ENCODE measurements at regions not wholly inside any gene's neighbourhood (a gene's known extent, or its start where the extent isn't known, plus 50 kb on each side); places are given as distances from the start of the nearest gene placed in this dataset.

DNA sequence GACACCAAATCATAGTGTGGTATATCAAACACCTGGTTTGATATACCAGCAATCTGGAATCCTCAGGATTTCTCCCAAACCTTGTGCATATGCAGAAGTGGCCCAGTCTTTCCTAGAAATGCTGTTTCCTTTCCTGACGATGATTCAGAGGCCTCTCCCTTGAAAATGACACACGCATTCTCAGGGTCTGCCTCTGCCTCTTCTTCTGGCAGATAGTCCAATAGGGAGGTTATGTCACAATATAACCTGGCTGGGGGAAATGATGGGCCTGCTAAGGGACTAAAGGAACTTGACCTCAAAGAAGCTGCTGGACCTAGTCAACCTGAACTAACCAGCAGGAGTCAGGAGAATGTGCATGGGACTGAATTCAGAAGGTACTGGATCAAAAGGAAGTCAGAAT, 435.2 kb downstream of the IDS start:
- no peak for DNase-seq
- H3K9me3 Mint-ChIP-seq (ENCODE audit: unreplicated experiment): peaks cover 9% of the 10 kb centered on the region
- H3K27ac Mint-ChIP-seq (ENCODE audit: unreplicated experiment): no peak overlapping the region
- no peak overlapping the region for H3K4me3 ChIP-seq (ENCODE audit: low read depth, low read length)
- no peak overlapping the region for H3K4me3 Mint-ChIP-seq (ENCODE audit: unreplicated experiment)
- H3K27me3 Mint-ChIP-seq (ENCODE audit: insufficient read depth, unreplicated experiment): peaks cover 3% of the 10 kb centered on the region
- H3K9me3 ChIP-seq: no peaks in the 10 kb centered on the region
- H3K36me3 ChIP-seq (ENCODE audit: control insufficient read depth, insufficient read depth, low read length): no peaks in the 10 kb centered on the region
- intact Hi-C loops (cut with micrococcal nuclease; ENCODE audit: unreplicated experiment): no loop called here
- ChIA-PET CTCF (no interaction called here), POLR2A (no interaction called here)
- no peaks in the 10 kb centered on the region for H3K36me3 Mint-ChIP-seq (ENCODE audit: insufficient read depth, unreplicated experiment)
- H3K4me1 Mint-ChIP-seq (ENCODE audit: low read depth, unreplicated experiment): no peaks in the 10 kb centered on the region
- no TSS peak for BruUV-seq (replicated peaks)
- H3K4me1 ChIP-seq: no peaks in the 10 kb centered on the region
- no peaks in the 10 kb centered on the region for H3K27me3 ChIP-seq (replicated peaks; ENCODE audit: control insufficient read depth, insufficient read depth, low read length)
- TF ChIP-seq, protein P1, sequence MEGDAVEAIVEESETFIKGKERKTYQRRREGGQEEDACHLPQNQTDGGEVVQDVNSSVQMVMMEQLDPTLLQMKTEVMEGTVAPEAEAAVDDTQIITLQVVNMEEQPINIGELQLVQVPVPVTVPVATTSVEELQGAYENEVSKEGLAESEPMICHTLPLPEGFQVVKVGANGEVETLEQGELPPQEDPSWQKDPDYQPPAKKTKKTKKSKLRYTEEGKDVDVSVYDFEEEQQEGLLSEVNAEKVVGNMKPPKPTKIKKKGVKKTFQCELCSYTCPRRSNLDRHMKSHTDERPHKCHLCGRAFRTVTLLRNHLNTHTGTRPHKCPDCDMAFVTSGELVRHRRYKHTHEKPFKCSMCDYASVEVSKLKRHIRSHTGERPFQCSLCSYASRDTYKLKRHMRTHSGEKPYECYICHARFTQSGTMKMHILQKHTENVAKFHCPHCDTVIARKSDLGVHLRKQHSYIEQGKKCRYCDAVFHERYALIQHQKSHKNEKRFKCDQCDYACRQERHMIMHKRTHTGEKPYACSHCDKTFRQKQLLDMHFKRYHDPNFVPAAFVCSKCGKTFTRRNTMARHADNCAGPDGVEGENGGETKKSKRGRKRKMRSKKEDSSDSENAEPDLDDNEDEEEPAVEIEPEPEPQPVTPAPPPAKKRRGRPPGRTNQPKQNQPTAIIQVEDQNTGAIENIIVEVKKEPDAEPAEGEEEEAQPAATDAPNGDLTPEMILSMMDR (IDR thresholded peaks at IDR 0.05; ENCODE audit: insufficient read depth in 1 of 2, low read depth in 1 of 2, low read length in 1 of 2, severe bottlenecking in 1 of 2, unreplicated experiment in 1 of 2): no peak

DNA sequence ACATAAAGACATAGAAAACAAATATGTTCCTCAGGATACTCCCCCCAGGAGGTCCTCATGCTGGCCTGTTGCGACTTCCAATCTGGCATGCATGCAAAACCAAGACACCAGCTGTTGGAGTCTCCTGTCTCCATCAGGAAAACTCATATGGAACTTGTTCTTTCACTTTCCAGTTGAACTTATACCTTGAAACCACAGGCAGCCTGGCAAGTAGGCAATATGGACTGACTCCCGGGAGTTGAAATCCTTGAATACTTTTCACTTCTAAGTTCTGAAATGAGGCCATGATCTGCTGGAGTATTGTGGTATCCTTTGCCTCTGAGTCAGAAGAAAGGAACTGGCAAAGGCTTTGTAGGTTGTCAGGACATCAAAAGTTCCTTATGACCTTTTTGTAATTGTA, 444.2 kb downstream of the IDS start:
- no peaks in the 10 kb centered on the region for H3K36me3 Mint-ChIP-seq (ENCODE audit: insufficient read depth, unreplicated experiment)
- H3K27me3 ChIP-seq (replicated peaks; ENCODE audit: control insufficient read depth, insufficient read depth, low read length): no peaks in the 10 kb centered on the region
- no peaks in the 10 kb centered on the region for H3K36me3 ChIP-seq (ENCODE audit: control insufficient read depth, insufficient read depth, low read length)
- no peak overlapping the region for H3K4me3 Mint-ChIP-seq (ENCODE audit: unreplicated experiment)
- peaks cover 3% of the 10 kb centered on the region for H3K27me3 Mint-ChIP-seq (ENCODE audit: insufficient read depth, unreplicated experiment)
- ChIA-PET CTCF (no interaction called here), POLR2A (no interaction called here)
- H3K9me3 Mint-ChIP-seq (ENCODE audit: unreplicated experiment): peaks cover under 1% of the 10 kb centered on the region
- BruUV-seq (replicated peaks): no TSS peak
- H3K4me1 ChIP-seq: no peaks in the 10 kb centered on the region
- H3K9me3 ChIP-seq: no peaks in the 10 kb centered on the region
- TF ChIP-seq, protein P1 (IDR thresholded peaks at IDR 0.05; ENCODE audit: insufficient read depth in 1 of 2, low read depth in 1 of 2, low read length in 1 of 2, severe bottlenecking in 1 of 2, unreplicated experiment in 1 of 2): no peak
- no peaks in the 10 kb centered on the region for H3K4me1 Mint-ChIP-seq (ENCODE audit: low read depth, unreplicated experiment)
- H3K4me3 ChIP-seq (ENCODE audit: low read depth, low read length): no peak overlapping the region
- H3K27ac Mint-ChIP-seq (ENCODE audit: unreplicated experiment): no peak overlapping the region
- intact Hi-C loops (cut with micrococcal nuclease; ENCODE audit: unreplicated experiment): no loop called here
- no peak for DNase-seq
